ENCODE measurements at regions not wholly inside any gene's neighbourhood (a gene's known extent, or its start where the extent isn't known, plus 50 kb on each side); places are given as distances from the start of the nearest gene placed in this dataset.

DNA sequence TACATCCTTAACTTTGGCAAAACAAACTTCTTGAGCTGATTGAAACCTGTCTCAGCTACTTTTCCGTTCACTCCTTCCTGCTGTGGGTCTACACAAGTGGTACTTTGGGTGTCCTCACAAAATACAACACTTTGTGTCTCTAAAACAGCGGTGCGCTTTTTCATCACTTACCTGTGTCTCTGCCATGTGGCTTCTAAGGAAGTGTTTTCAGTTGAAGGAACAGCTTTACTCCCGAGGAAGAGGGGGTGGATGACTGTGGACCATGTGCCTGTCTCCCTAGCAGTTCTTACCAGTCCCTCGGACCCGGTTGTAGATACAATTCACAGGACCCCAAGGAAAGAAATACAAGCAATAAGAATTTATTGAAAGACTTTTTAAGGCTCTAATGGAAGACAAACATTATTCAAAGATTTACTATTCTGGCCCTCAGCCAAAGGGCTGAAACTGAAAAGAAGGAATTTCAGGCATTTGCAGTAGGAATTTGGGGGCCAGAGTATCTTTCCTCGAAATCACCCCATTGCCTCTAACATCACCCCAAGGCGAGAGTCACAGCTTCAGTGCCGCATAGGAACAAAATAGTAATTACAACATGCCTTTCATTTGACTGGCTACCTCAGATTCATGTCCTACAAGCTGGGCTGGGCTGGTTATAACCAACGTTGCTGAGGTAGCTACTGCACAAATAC is 246.3 kb downstream of the ACTR3B start:
- ATAC-seq (replicated peaks) (no peak), DNase-seq (no peak)
- Mint-ChIP-seq H3K27me3 (no peaks in the 10 kb centered on the region), H3K27ac (no peak overlapping the region), H3K9me3 (peaks cover 0 to 2% of the 10 kb centered on the region in 2 donors), H3K4me3 (no peak overlapping the region), H3K36me3 (ENCODE audit: insufficient read depth) (no peaks in the 10 kb centered on the region), H3K4me1 (ENCODE audit: low read depth in 2 of 2) (no peaks in the 10 kb centered on the region)

DNA sequence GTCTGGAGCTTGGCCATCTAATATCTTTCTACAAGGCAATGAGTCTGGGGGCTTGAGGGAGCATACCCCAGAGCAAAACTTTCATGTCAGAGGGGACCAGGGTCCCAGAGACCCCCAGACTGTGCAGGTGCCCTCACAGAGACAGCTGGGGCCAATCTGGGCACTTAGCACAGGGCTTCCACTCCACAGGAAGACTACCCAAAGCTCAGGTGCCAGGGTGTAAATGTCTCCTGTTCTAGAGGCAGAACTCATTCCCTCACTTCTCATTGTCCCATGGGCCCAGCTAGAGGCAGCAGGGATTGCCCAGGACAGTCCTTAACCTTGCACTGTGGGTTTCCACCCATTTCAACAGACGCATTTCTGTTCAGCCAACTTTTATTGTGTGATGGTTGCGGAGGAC is 246.9 kb downstream of the ACTR3B start:
- H3K9me3 Mint-ChIP-seq, result peaks cover 0 to 2% of the 10 kb centered on the region in 2 donors
- no peaks in the 10 kb centered on the region for H3K4me1 Mint-ChIP-seq (ENCODE audit: low read depth in 2 of 2)
- DNase-seq (no peak), ATAC-seq (replicated peaks) (no peak)
- H3K4me3 Mint-ChIP-seq, result no peak overlapping the region
- no peaks in the 10 kb centered on the region for H3K36me3 Mint-ChIP-seq (ENCODE audit: insufficient read depth)
- H3K27ac Mint-ChIP-seq, result no peak overlapping the region
- no peaks in the 10 kb centered on the region for H3K27me3 Mint-ChIP-seq

DNA sequence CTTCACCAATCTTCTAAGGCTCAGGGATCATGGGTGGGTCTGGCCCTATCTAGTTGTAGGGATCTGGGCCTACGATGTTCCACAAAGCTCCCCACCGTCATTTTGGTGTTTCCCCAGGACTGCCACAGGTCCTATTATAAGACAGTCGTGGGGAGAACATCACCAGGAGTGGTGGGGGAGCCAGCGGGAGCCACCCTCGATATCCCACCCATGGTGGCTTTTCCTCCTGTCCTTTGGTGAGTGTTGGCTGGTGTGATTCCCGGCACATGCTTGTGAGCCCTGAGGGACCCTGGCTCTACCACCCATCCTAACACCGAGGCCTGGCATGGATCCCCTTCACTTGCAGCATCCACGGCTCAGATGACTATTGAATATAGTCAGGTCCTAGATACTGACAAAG is 247.4 kb downstream of the ACTR3B start:
- H3K4me3 Mint-ChIP-seq, result no peak overlapping the region
- H3K27me3 Mint-ChIP-seq, result no peaks in the 10 kb centered on the region
- ATAC-seq (replicated peaks) (no peak), DNase-seq (no peak)
- no peaks in the 10 kb centered on the region for H3K4me1 Mint-ChIP-seq (ENCODE audit: low read depth in 2 of 2)
- no peak overlapping the region for H3K27ac Mint-ChIP-seq
- no peaks in the 10 kb centered on the region for H3K36me3 Mint-ChIP-seq (ENCODE audit: insufficient read depth)
- peaks cover 0 to 2% of the 10 kb centered on the region in 2 donors for H3K9me3 Mint-ChIP-seq

DNA sequence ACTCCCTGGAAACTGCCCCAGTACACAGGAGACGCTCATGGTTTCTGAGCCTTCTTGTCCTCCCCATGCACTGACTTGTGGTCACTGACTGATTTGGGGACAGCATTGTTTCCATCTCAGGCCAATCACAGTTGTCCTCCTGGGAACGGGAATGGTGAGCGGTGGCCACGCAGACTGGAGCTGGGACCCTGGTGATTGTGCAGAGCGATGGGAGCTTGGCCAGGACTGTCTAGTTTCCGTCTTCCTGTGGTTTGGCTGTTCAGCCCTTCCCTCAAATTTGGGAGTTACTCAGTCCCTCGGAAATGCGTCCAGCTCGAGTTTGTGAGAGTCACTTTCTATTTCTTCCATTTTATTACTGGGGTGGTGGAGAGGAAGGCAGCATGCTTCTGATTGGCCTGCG is 250.9 kb downstream of the ACTR3B start:
- ATAC-seq (replicated peaks) (no peak), DNase-seq (no peak)
- H3K36me3 Mint-ChIP-seq (ENCODE audit: insufficient read depth), result no peaks in the 10 kb centered on the region
- no peak overlapping the region for H3K27ac Mint-ChIP-seq
- H3K9me3 Mint-ChIP-seq, result peaks cover 0 to 2% of the 10 kb centered on the region in 2 donors
- H3K4me1 Mint-ChIP-seq (ENCODE audit: low read depth in 2 of 2), result no peaks in the 10 kb centered on the region
- no peaks in the 10 kb centered on the region for H3K27me3 Mint-ChIP-seq
- no peak overlapping the region for H3K4me3 Mint-ChIP-seq

DNA sequence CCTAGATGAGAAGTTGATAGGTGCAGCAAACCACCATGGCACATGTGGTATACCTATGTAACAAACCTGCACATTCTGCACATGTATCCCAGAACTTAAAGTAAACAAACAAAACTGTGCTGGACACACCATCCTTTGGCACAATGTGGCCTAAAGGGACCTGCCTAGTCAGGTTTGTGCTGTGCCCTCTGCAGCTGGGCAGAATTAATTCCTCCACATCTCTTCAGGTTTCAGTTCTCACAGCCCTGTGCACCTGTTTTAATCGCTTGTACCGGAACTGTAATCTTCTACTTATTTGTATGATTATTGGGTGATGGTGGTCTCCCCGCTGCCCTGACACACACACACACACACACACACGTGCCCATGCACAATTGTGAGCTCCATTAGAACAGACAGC is 252.7 kb downstream of the ACTR3B start:
- no peak for DNase-seq
- no peak overlapping the region for H3K4me3 Mint-ChIP-seq
- ATAC-seq (replicated peaks), result no peak
- H3K36me3 Mint-ChIP-seq (ENCODE audit: insufficient read depth), result no peaks in the 10 kb centered on the region
- H3K4me1 Mint-ChIP-seq (ENCODE audit: low read depth in 2 of 2), result no peaks in the 10 kb centered on the region
- no peak overlapping the region for H3K27ac Mint-ChIP-seq
- no peaks in the 10 kb centered on the region for H3K9me3 Mint-ChIP-seq
- no peaks in the 10 kb centered on the region for H3K27me3 Mint-ChIP-seq

DNA sequence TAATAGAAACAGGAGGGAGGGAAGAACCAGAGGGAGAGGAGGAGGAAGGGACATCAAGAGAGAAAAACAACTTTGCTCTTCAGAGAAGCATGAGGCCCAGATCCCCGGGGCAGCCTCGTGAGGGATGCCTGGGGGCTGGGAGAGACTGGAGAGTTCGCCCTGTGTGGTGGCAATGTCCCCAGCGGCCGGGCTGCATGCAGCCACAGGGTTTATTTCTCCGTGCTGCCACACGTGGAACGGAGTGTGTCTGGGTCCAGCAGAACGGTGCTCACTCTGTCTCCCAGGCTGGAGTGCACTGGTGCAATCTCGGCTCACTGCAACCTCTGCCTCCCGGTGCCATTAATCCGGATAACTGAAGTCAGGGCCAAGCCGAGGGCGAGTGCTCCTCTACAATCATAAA is 257.7 kb downstream of the ACTR3B start:
- no peaks in the 10 kb centered on the region for H3K4me1 Mint-ChIP-seq (ENCODE audit: low read depth in 2 of 2)
- peaks cover 0 to 2% of the 10 kb centered on the region in 2 donors for H3K9me3 Mint-ChIP-seq
- peaks cover 7 to 8% of the 10 kb centered on the region in 2 donors for H3K27me3 Mint-ChIP-seq
- ATAC-seq (replicated peaks) (no peak), DNase-seq (no peak)
- no peak overlapping the region for H3K4me3 Mint-ChIP-seq
- H3K27ac Mint-ChIP-seq, result no peak overlapping the region
- H3K36me3 Mint-ChIP-seq (ENCODE audit: insufficient read depth), result no peaks in the 10 kb centered on the region

DNA sequence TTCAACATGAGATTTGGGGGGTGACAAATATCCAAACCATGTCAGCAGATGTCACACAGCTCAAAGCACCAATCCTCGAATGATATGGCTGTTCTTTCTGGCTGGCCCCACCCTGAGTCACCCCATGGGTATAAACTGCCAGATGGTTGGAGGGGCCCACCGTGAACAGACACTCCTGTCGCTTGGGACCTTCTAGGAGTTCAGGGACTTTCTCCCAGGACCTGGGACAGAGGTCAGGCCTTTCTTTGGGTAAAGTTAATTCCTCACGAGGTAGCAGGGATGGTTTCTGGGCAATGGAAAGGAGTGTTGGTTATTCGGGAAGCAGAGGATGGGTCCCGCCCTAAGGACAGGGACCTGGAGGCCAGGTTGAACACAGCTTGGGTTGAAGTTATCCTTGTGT is 262.0 kb downstream of the ACTR3B start:
- Mint-ChIP-seq H3K9me3 (peaks cover 0 to 2% of the 10 kb centered on the region in 2 donors), H3K36me3 (ENCODE audit: insufficient read depth) (no peaks in the 10 kb centered on the region), H3K27ac (no peak overlapping the region), H3K4me1 (ENCODE audit: low read depth in 2 of 2) (no peaks in the 10 kb centered on the region), H3K4me3 (no peak overlapping the region), H3K27me3 (peaks cover 15 to 18% of the 10 kb centered on the region in 2 donors)
- ATAC-seq (replicated peaks), result no peak
- no peak for DNase-seq

DNA sequence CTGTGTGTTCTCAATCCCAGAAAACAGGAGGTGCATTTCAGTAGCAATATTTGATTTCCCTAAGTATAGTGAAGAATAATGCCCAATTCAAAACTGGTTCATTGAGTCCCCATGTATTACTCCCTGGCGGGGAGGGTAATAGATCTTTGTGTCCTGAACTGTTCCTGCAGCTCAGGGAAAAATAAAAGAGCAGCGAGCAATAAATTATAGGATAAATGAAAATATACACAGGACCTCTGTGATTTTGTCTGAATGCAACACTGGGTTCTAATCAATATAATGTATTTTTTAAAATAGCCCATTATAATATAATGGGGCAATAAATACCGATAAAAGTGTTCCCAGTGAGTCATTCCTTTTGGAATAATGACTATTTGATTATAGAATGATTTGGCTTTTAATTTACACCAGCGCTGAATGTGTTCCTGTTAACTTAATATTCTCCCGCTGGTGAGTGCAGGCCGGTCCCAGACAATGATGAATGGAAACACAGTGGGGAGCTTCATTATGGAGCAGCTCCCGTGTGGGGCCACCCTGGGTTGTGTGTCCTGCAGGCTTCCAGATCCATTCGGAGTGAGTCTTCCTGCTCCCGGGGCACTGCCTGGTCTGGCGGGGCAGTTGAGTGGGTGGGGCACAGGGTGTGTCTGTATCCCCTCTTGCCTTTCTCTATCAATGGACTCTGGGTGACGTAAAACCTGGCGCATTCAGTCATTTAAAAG is 263.1 kb downstream of the ACTR3B start:
- no peaks in the 10 kb centered on the region for H3K4me1 Mint-ChIP-seq (ENCODE audit: low read depth in 2 of 2)
- DNase-seq (no peak), ATAC-seq (replicated peaks) (no peak)
- H3K27me3 Mint-ChIP-seq, result peaks cover 15 to 18% of the 10 kb centered on the region in 2 donors
- H3K27ac Mint-ChIP-seq, result no peak overlapping the region
- no peak overlapping the region for H3K4me3 Mint-ChIP-seq
- peaks cover 0 to 2% of the 10 kb centered on the region in 2 donors for H3K9me3 Mint-ChIP-seq
- H3K36me3 Mint-ChIP-seq (ENCODE audit: insufficient read depth), result no peaks in the 10 kb centered on the region

DNA sequence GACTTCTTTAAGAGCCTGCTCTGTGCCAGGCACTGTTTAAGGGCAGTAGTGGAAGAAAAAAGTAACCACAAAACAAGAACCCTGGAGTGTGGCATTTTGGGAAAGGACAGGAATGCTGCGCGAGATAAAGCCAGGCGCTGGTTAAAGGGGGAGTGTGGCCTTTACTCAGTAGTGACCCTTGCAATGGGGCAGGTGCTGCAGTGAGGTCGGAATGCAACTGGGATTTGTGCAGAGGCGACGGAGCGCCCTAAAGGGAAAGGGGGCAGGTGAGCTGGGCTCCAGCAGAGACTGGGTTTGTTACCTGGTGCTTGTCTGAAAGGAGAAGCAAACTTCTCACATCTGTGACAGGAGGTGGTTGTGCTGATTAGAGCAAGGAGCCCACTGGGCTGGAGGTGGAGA is 263.6 kb downstream of the ACTR3B start:
- H3K9me3 Mint-ChIP-seq, result peaks cover 0 to 2% of the 10 kb centered on the region in 2 donors
- no peaks in the 10 kb centered on the region for H3K36me3 Mint-ChIP-seq (ENCODE audit: insufficient read depth)
- no peak overlapping the region for H3K27ac Mint-ChIP-seq
- no peak overlapping the region for H3K4me3 Mint-ChIP-seq
- ATAC-seq (replicated peaks), result no peak
- H3K4me1 Mint-ChIP-seq (ENCODE audit: low read depth in 2 of 2), result no peaks in the 10 kb centered on the region
- H3K27me3 Mint-ChIP-seq, result peaks cover 15 to 18% of the 10 kb centered on the region in 2 donors
- DNase-seq, result no peak

DNA sequence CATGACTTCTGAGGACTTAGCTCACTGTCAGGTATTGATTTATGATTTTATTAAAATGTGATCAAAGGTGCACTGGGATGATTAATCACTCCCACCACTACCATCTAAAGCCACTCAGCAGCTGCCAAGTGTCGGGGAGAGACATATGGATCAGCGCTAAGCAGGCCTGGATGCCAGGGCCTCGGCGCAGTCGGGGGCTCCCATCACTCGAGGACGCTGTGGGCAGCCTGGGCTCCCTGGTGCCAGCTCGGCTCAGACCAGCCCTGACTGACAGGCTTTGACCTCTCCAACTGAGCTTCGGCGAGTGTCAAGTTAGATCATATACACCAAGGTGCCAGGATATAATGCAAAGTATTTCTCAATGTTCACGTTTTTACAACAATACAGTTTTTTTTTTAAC is 267.7 kb downstream of the ACTR3B start:
- no peak overlapping the region for H3K27ac Mint-ChIP-seq
- no peak overlapping the region for H3K4me3 Mint-ChIP-seq
- ATAC-seq (replicated peaks) (no peak), DNase-seq (no peak)
- H3K4me1 Mint-ChIP-seq (ENCODE audit: low read depth in 2 of 2), result peaks cover 0 to 5% of the 10 kb centered on the region in 2 donors
- H3K27me3 Mint-ChIP-seq, result peaks cover 8 to 10% of the 10 kb centered on the region in 2 donors
- H3K36me3 Mint-ChIP-seq (ENCODE audit: insufficient read depth), result no peaks in the 10 kb centered on the region
- H3K9me3 Mint-ChIP-seq, result no peaks in the 10 kb centered on the region

DNA sequence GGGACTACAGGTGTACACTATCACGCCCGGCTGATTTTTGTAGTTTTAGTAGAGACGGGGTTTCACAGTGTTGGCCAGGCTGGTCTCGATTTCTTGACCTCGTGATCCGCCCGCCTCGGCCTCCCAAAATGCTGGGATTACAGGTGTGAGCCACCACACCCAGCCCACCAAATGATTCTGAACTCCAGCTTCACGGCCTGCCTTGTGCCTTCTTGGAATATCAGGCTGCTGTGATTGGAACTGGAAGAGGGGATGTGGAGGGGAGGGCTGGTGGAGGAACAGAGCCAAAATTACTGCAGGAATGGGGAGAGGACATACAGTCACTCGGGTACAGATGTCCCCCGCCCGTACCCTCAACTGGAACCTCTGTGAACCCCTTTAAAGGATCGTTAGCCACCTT is 268.4 kb downstream of the ACTR3B start:
- H3K9me3 Mint-ChIP-seq, result no peaks in the 10 kb centered on the region
- ATAC-seq (replicated peaks) (no peak), DNase-seq (no peak)
- H3K27me3 Mint-ChIP-seq, result peaks cover 6% of the 10 kb centered on the region in 2 donors
- H3K4me3 Mint-ChIP-seq, result no peak overlapping the region
- no peak overlapping the region for H3K27ac Mint-ChIP-seq
- peaks cover 0 to 5% of the 10 kb centered on the region in 2 donors for H3K4me1 Mint-ChIP-seq (ENCODE audit: low read depth in 2 of 2)
- H3K36me3 Mint-ChIP-seq (ENCODE audit: insufficient read depth), result no peaks in the 10 kb centered on the region

DNA sequence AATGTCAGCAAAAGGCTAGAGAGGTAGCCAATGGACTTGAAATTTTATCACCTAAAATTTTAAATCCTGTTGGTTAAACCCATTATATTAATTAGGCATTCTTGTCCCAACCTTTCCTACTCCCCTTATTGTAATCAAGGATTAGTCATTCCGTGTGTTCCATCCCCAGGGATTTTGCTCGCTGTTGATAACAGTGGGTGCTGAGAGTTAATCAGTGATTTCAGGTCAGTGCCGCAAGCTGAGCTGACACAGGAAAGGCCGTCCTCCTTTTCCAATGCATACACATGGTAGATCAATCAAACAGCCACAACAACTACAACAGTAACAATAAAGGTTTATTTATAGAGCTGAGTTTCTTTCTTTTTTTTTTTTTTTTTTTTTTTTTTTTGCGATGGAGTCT is 271.4 kb downstream of the ACTR3B start:
- DNase-seq, result no peak
- no peaks in the 10 kb centered on the region for H3K9me3 Mint-ChIP-seq
- H3K4me1 Mint-ChIP-seq (ENCODE audit: low read depth in 2 of 2), result peaks cover 0 to 5% of the 10 kb centered on the region in 2 donors
- H3K27ac Mint-ChIP-seq, result no peak overlapping the region
- H3K4me3 Mint-ChIP-seq, result no peak overlapping the region
- no peaks in the 10 kb centered on the region for H3K36me3 Mint-ChIP-seq (ENCODE audit: insufficient read depth)
- ATAC-seq (replicated peaks), result no peak
- H3K27me3 Mint-ChIP-seq, result no peaks in the 10 kb centered on the region

DNA sequence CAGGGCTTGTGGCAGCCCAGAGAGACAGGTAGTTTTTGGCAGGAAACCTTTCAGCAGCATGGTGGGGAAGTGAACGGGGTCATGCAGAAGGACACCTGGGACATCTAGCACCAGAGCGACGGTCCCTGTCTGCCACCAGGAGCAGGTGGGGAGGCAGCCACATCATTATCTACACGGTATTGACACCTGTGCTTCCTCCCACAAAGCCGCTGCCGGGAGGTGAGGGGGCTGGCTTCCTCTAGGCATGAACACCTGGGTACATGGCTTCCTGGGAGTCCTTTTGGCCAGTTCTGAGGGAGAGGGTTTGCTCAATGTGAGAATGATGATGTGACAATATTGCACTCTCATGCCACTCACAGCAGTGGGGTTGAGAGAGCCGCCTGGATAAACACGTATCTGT is 275.2 kb downstream of the ACTR3B start:
- Mint-ChIP-seq H3K27me3 (no peaks in the 10 kb centered on the region), H3K9me3 (peaks cover 0 to 2% of the 10 kb centered on the region in 2 donors), H3K36me3 (ENCODE audit: insufficient read depth) (no peaks in the 10 kb centered on the region), H3K4me3 (no peak overlapping the region), H3K4me1 (ENCODE audit: low read depth in 2 of 2) (no peaks in the 10 kb centered on the region), H3K27ac (no peak overlapping the region)
- DNase-seq (no peak), ATAC-seq (replicated peaks) (no peak)

DNA sequence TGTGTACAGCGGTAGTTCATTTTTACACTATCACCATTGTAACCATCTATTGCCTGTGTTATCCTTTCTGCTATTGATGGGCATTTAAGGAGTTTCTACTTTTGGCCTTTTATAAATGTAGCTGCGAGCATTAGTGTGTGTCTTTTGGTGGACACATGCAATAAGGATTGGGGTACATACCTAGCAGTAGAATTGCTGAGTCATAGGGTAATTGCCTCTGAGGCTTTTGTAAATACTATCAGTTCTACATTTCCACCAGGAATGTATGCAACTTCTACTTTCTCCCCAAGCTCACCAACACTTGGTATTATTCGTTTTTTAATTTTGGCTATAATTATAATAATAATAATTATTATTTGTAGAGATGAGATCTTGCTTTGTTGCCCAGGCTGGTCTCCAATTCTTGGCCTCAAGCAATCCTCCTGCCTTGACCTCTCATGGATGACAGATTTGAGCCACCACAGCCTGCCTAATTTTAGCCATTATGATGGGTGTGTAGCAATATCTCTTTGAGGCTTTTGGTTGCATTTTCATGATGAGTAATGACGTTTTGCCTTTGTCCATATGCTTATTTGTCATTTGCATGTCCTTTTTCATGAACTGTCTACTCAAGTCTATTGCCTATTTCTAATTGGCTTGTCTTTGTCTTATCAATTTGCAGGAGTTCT is 277.0 kb downstream of the ACTR3B start:
- peaks cover 0 to 2% of the 10 kb centered on the region in 2 donors for H3K9me3 Mint-ChIP-seq
- H3K4me1 Mint-ChIP-seq (ENCODE audit: low read depth in 2 of 2), result no peaks in the 10 kb centered on the region
- H3K36me3 Mint-ChIP-seq (ENCODE audit: insufficient read depth), result no peaks in the 10 kb centered on the region
- ATAC-seq (replicated peaks), result no peak
- H3K27ac Mint-ChIP-seq, result no peak overlapping the region
- H3K4me3 Mint-ChIP-seq, result no peak overlapping the region
- DNase-seq, result no peak
- no peaks in the 10 kb centered on the region for H3K27me3 Mint-ChIP-seq

All from effector memory CD8-positive, alpha-beta T cell (primary cell).